ENCODE measurements at regions not wholly inside any gene's neighbourhood (a gene's known extent, or its start where the extent isn't known, plus 50 kb on each side); places are given as distances from the start of the nearest gene placed in this dataset.

GRCh38 chr7:155920068-155920461, 107.8 kb upstream of the SHH start:
- CTCF ChIA-PET, result interaction anchor here (1.9 kb wide), 1 partner anchor 7 kb away, joined by 5 read pairs; no protein-coding TSS in a partner anchor
- no peak for ATAC-seq
- Mint-ChIP-seq H3K4me3 (no peak overlapping the region), H3K36me3 (peaks cover 3% of the 10 kb centered on the region), H3K27me3 (no peaks in the 10 kb centered on the region), H3K27ac (no peak overlapping the region), H3K4me1 (no peaks in the 10 kb centered on the region), H3K9me3 (ENCODE audit: low read depth) (peaks cover 6% of the 10 kb centered on the region)
- DNase-seq, result no peak

GRCh38 chr7:155919391-155920067, 107.3 kb upstream of the SHH start:
- Mint-ChIP-seq H3K9me3 (ENCODE audit: low read depth) (peaks cover 6% of the 10 kb centered on the region), H3K4me3 (no peak overlapping the region), H3K36me3 (peaks cover 3% of the 10 kb centered on the region), H3K27ac (no peak overlapping the region), H3K27me3 (no peaks in the 10 kb centered on the region), H3K4me1 (no peaks in the 10 kb centered on the region)
- ATAC-seq (no peak), DNase-seq (no peak)
- CTCF ChIA-PET, result no interaction called here

DNA sequence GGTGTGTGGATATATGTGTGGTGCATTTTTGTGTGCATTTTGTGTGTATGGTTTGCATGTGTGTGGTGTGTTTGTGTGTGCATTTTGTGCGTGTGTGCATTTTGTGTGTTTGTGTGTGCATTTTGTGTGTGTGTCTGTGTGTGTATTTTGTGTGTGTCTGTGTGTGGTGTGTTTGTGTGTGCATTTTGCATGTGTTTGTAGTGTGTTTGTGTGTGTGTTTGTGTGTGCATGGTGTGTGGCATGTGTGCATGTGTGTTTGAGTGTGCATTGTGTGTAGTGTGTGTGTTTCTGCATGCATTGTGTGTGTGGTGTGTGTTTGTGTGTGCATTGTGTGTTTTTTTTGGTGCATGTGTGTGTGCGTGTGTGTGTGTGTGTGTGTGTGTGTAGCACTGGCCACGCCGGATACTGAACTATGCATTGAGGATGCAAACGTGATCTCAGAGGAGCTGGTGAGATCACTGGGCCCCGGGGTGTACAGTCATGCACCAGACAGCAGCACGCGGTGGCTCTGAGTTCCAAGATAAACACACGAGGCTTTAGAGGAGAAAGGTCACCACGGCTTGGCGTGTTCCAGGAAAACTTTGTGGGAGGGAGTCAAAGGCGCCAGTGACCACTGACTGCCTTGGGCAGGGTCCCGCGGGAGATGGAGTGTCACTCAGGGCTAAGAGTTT, 106.6 kb upstream of the SHH start:
- peaks cover 6% of the 10 kb centered on the region for H3K9me3 Mint-ChIP-seq (ENCODE audit: low read depth)
- no peaks in the 10 kb centered on the region for H3K4me1 Mint-ChIP-seq
- no peak for DNase-seq
- H3K27ac Mint-ChIP-seq, result no peak overlapping the region
- no peak overlapping the region for H3K4me3 Mint-ChIP-seq
- H3K36me3 Mint-ChIP-seq, result peaks cover 3% of the 10 kb centered on the region
- ATAC-seq, result no peak
- CTCF ChIA-PET, result no interaction called here
- no peaks in the 10 kb centered on the region for H3K27me3 Mint-ChIP-seq

GRCh38 chr7:155917836-155918430, 105.7 kb upstream of the SHH start:
- Mint-ChIP-seq H3K27ac (no peak overlapping the region), H3K27me3 (no peaks in the 10 kb centered on the region), H3K4me3 (no peak overlapping the region), H3K36me3 (peaks cover 3% of the 10 kb centered on the region), H3K4me1 (no peaks in the 10 kb centered on the region), H3K9me3 (ENCODE audit: low read depth) (peaks cover 6% of the 10 kb centered on the region)
- DNase-seq (no peak), ATAC-seq (no peak)
- CTCF ChIA-PET, result no interaction called here

DNA sequence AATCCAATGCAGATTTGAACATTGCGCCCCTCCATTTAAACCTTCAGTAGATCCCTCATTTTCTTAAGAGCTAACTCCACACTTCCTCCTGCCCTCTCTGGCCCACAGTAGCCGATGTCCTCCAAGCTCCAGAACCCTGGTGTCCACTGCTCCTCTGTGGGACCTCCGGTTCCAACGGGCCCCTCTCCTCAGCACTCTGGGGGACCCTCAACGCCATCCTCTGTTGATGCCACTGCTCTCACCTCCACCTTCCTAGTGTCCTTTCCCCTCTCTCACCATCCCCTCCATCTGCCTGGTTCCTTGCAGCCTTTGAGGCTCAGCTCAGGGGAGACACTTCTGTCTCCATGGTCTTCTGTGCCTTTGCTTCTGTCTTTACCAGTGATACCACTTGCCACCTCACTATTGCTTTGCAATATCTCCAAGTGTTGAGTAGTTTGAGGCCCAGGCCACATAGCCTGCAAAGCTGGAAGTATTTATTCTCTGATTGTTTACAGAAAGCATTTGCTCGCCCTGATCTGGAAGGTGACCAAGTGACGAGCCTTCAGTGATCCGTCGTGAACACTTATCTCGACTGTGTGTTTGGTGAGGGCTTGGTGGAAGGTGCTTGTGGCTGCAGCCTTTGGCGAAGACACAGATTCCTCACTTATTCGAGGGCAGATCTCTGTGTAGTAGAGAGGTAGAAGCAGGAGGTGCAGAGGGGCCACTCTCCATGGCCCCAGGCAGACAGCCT, 104.8 kb upstream of the SHH start:
- H3K36me3 Mint-ChIP-seq, result peaks cover 3% of the 10 kb centered on the region
- no peaks in the 10 kb centered on the region for H3K27me3 Mint-ChIP-seq
- H3K4me1 Mint-ChIP-seq, result no peaks in the 10 kb centered on the region
- no peak overlapping the region for H3K27ac Mint-ChIP-seq
- H3K4me3 Mint-ChIP-seq, result no peak overlapping the region
- H3K9me3 Mint-ChIP-seq (ENCODE audit: low read depth), result peaks cover 6% of the 10 kb centered on the region
- CTCF ChIA-PET, result interaction anchor here (0.6 kb wide), 1 partner anchor 826 kb away, joined by 3 read pairs; no protein-coding TSS in a partner anchor
- no peak for ATAC-seq
- DNase-seq, result no peak

- Mint-ChIP-seq H3K9me3 (ENCODE audit: low read depth) (peaks cover 6% of the 10 kb centered on the region), H3K4me1 (no peaks in the 10 kb centered on the region), H3K4me3 (no peak overlapping the region), H3K27ac (no peak overlapping the region), H3K27me3 (no peaks in the 10 kb centered on the region), H3K36me3 (peaks cover 3% of the 10 kb centered on the region)
- no peak for ATAC-seq
- CTCF ChIA-PET, result no interaction called here
- DNase-seq, result no peak
Observed at GRCh38 chr7:155914341-155914740, 102.1 kb upstream of the SHH start.

GRCh38 chr7:155913719-155914118, 101.5 kb upstream of the SHH start:
- H3K9me3 Mint-ChIP-seq (ENCODE audit: low read depth), result peaks cover 5% of the 10 kb centered on the region
- H3K27me3 Mint-ChIP-seq, result no peaks in the 10 kb centered on the region
- ATAC-seq, result no peak
- no peaks in the 10 kb centered on the region for H3K4me1 Mint-ChIP-seq
- H3K27ac Mint-ChIP-seq, result no peak overlapping the region
- CTCF ChIA-PET, result interaction anchor here (1.8 kb wide), 1 partner anchor 7 kb away, joined by 5 read pairs; no protein-coding TSS in a partner anchor
- no peak overlapping the region for H3K4me3 Mint-ChIP-seq
- no peak for DNase-seq
- H3K36me3 Mint-ChIP-seq, result peaks cover 3% of the 10 kb centered on the region

DNA sequence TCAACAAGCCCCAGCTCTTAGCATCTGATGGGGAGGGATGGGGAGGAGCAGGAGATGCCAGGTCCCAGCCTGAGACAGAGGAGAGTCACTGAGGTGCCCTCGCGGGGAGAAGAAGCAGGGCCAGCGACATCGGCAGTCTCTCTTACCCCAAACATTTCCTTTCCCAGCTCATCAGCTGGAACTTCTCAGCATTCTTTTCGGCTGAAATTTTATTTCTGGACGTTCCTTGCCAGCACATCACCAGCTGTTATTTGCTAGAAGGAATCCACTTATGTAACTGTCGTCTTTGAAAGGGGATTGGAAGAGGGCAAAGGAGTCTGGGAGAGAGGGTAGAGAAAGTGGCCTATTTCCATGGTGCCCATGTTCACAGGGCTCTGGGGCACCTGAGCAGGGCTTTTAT, 101.0 kb upstream of the SHH start:
- peaks cover under 1% of the 10 kb centered on the region for H3K9me3 Mint-ChIP-seq (ENCODE audit: low read depth)
- H3K27me3 Mint-ChIP-seq, result no peaks in the 10 kb centered on the region
- ATAC-seq, result no peak
- no peak overlapping the region for H3K27ac Mint-ChIP-seq
- H3K36me3 Mint-ChIP-seq, result peaks cover under 1% of the 10 kb centered on the region
- no peaks in the 10 kb centered on the region for H3K4me1 Mint-ChIP-seq
- CTCF ChIA-PET, result interaction anchor here (1.8 kb wide), 1 partner anchor 8 kb away, joined by 5 read pairs; no protein-coding TSS in a partner anchor
- no peak overlapping the region for H3K4me3 Mint-ChIP-seq
- no peak for DNase-seq

DNA sequence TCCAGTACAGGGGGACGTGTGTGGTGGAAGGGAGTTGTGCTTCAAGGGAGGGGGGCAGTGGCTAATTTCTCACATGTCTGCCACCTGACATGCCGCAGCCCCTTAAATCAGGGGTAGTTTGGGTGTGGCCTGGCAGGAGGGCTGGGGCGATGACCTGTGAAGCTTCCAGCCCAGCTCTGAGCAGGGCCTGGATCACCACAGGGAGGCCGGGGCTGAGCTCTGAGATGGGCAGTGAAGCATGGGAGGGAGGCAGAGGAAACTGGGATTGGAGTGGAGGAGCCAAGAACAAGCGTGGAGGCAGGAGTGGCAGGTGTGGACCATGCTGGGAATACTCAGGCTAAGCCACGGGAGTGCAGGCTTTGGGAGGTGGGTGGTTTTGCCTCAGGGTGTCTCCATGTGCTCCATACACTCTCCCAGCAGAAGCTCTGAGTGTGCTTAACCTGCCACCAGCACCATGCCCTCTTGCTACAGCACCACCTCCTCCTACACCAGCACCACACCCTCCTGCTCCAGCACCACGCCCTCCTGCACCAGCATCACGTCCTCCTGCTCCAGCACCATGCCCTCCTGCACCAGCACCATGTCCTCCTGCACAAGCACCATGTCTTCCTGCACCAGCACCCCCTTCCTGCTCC, 99.3 kb upstream of the SHH start:
- DNase-seq (no peak), ATAC-seq (no peak)
- Mint-ChIP-seq H3K4me3 (no peak overlapping the region), H3K27ac (no peak overlapping the region), H3K27me3 (no peaks in the 10 kb centered on the region), H3K9me3 (ENCODE audit: low read depth) (no peaks in the 10 kb centered on the region), H3K4me1 (no peaks in the 10 kb centered on the region), H3K36me3 (no peaks in the 10 kb centered on the region)
- CTCF ChIA-PET, result no interaction called here

GRCh38 chr7:155908385-155908784, 96.1 kb upstream of the SHH start:
- Mint-ChIP-seq H3K4me3 (no peak overlapping the region), H3K36me3 (no peaks in the 10 kb centered on the region), H3K27ac (no peak overlapping the region), H3K9me3 (ENCODE audit: low read depth) (no peaks in the 10 kb centered on the region), H3K4me1 (no peaks in the 10 kb centered on the region), H3K27me3 (no peaks in the 10 kb centered on the region)
- DNase-seq (no peak), ATAC-seq (no peak)
- CTCF ChIA-PET, result no interaction called here

GRCh38 chr7:155907450-155908200, 95.4 kb upstream of the SHH start:
- Mint-ChIP-seq H3K27me3 (no peaks in the 10 kb centered on the region), H3K4me1 (no peaks in the 10 kb centered on the region), H3K9me3 (ENCODE audit: low read depth) (no peaks in the 10 kb centered on the region), H3K27ac (no peak overlapping the region), H3K36me3 (no peaks in the 10 kb centered on the region), H3K4me3 (no peak overlapping the region)
- no peak for DNase-seq
- CTCF ChIA-PET, result no interaction called here
- ATAC-seq, result no peak

GRCh38 chr7:155901176-155901575, 88.9 kb upstream of the SHH start:
- H3K27ac Mint-ChIP-seq, result no peak overlapping the region
- no peaks in the 10 kb centered on the region for H3K4me1 Mint-ChIP-seq
- no peak overlapping the region for H3K4me3 Mint-ChIP-seq
- H3K27me3 Mint-ChIP-seq, result no peaks in the 10 kb centered on the region
- no peaks in the 10 kb centered on the region for H3K36me3 Mint-ChIP-seq
- DNase-seq (no peak), ATAC-seq (no peak)
- H3K9me3 Mint-ChIP-seq (ENCODE audit: low read depth), result no peaks in the 10 kb centered on the region
- CTCF ChIA-PET, result no interaction called here

DNA sequence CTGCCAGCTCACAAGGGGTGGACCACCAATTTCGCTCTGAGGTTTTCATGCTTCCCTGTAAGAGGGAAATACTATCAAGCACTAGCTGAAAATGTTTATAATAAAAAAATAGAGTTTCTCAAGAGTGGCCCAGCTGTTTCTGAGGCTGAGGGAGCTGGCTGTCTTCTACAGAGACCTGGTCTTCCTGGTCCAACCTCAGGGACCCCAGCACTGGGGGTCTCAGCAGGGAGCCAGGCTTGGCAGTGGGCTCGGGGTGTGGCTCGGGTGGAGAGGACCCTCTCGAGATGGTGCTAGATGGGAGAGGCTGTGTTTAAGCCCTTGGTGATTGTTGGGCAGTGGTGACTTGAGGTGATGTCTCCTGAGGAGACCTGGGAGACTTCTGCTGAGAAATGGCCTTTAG, 87.3 kb upstream of the SHH start:
- H3K4me3 Mint-ChIP-seq, result no peak overlapping the region
- CTCF ChIA-PET, result no interaction called here
- ATAC-seq, result no peak
- DNase-seq, result no peak
- H3K27me3 Mint-ChIP-seq, result no peaks in the 10 kb centered on the region
- H3K36me3 Mint-ChIP-seq, result no peaks in the 10 kb centered on the region
- no peaks in the 10 kb centered on the region for H3K4me1 Mint-ChIP-seq
- H3K9me3 Mint-ChIP-seq (ENCODE audit: low read depth), result no peaks in the 10 kb centered on the region
- H3K27ac Mint-ChIP-seq, result no peak overlapping the region

Measured in activated CD8-positive, alpha-beta memory T cell treated with anti-CD3 and anti-CD28 coated beads, Interleukin-2, amount 10 ng/mL, durations not matched to agents 7 days and 5 days (primary cell).